Epithelial cell of prostate (primary cell): ENCODE measurements at regions not wholly inside any gene's neighbourhood (a gene's known extent, or its start where the extent isn't known, plus 50 kb on each side); places are given as distances from the start of the nearest gene placed in this dataset.
"Not testable (repeated sequence)": the region's sequence is repeated elsewhere in the genome, so short reads cannot be mapped to it uniquely, and the experiment has no call there.

ENCODE experiments used
- DNase-seq: peaks from one replicate; pipeline ENCODE4 v3.0.0-alpha.2; 2011; ENCODE audit warnings: low read depth, low spot score
- H3K27ac ChIP-seq: fragments of 450-650 bp; 2 replicates; pipeline ENCODE4 v1.5.1; 2017; ENCODE audit warnings: mild to moderate bottlenecking

GRCh38 chrY:15871570-15871969 lies 1347.2 kb downstream of the NLGN4Y start:
- no peak overlapping the region for H3K27ac ChIP-seq
- no peak for DNase-seq

- not testable (repeated sequence) for H3K27ac ChIP-seq, DNase-seq
Observed at GRCh38 chrY:15875881-15876280, 1351.6 kb downstream of the NLGN4Y start.

GRCh38 chrY:15903524-15903923 lies 1379.2 kb downstream of the NLGN4Y start:
- H3K27ac ChIP-seq, DNase-seq: not testable (repeated sequence)

GRCh38 chrY:15905557-15905956 lies 1381.2 kb downstream of the NLGN4Y start:
- no peak overlapping the region for H3K27ac ChIP-seq
- no peak for DNase-seq

- no peak overlapping the region for H3K27ac ChIP-seq
Observed at GRCh38 chrY:15926499-15926898, 1402.2 kb downstream of the NLGN4Y start.

GRCh38 chrY:15938791-15939190 lies 1414.5 kb downstream of the NLGN4Y start:
- no peak for DNase-seq
- no peak overlapping the region for H3K27ac ChIP-seq

More at GRCh38 chrY:15926499-15926898, 1402.2 kb downstream of the NLGN4Y start:
- DNase-seq: no peak

GRCh38 chrY:15951041-15951440 lies 1426.7 kb downstream of the NLGN4Y start:
- DNase-seq: no peak
- no peak overlapping the region for H3K27ac ChIP-seq

- no peak for DNase-seq
- H3K27ac ChIP-seq: no peak overlapping the region
Observed at GRCh38 chrY:15968800-15969199, 1444.5 kb downstream of the NLGN4Y start.

- no peak overlapping the region for H3K27ac ChIP-seq
- DNase-seq: no peak
Observed at GRCh38 chrY:15973200-15973599, 1448.9 kb downstream of the NLGN4Y start.

GRCh38 chrY:15976771-15977170 lies 1452.4 kb downstream of the NLGN4Y start:
- DNase-seq: peak; percentile 18
- no peak overlapping the region for H3K27ac ChIP-seq

- no peak overlapping the region for H3K27ac ChIP-seq
- no peak for DNase-seq
Observed at GRCh38 chrY:15978503-15978902, 1454.2 kb downstream of the NLGN4Y start.

- H3K27ac ChIP-seq: no peak overlapping the region
- DNase-seq: no peak
Observed at GRCh38 chrY:15984651-15985398, 1460.5 kb downstream of the NLGN4Y start.

GRCh38 chrY:15996014-15996413 lies 1471.7 kb downstream of the NLGN4Y start:
- H3K27ac ChIP-seq: no peak overlapping the region
- no peak for DNase-seq

- H3K27ac ChIP-seq: peak overlapping the region; percentile 40
- DNase-seq: no peak
Observed at GRCh38 chrY:16000751-16001150, 1476.4 kb downstream of the NLGN4Y start.

GRCh38 chrY:16001896-16002295 lies 1477.6 kb downstream of the NLGN4Y start:
- DNase-seq: no peak
- peak overlapping the region; percentile 40 for H3K27ac ChIP-seq

GRCh38 chrY:16051908-16052643 lies 1527.7 kb downstream of the NLGN4Y start:
- DNase-seq: no peak
- H3K27ac ChIP-seq: no peak overlapping the region

GRCh38 chrY:16060141-16060540 lies 1535.8 kb downstream of the NLGN4Y start:
- DNase-seq: no peak

GRCh38 chrY:16060686-16061085 lies 1536.4 kb downstream of the NLGN4Y start:
- H3K27ac ChIP-seq: no peak overlapping the region
- DNase-seq: no peak

More at GRCh38 chrY:16060141-16060540, 1535.8 kb downstream of the NLGN4Y start:
- no peak overlapping the region for H3K27ac ChIP-seq

- no peak overlapping the region for H3K27ac ChIP-seq
- no peak for DNase-seq
Observed at GRCh38 chrY:16071957-16072356, 1547.6 kb downstream of the NLGN4Y start.

- peak overlapping the region; percentile 13 for H3K27ac ChIP-seq
- peak; percentile 55 for DNase-seq
Observed at GRCh38 chrY:16075701-16076100, 1551.4 kb downstream of the NLGN4Y start.

GRCh38 chrY:16097325-16097724 lies 1573.0 kb downstream of the NLGN4Y start:
- no peak for DNase-seq
- H3K27ac ChIP-seq: no peak overlapping the region
